Neural progenitor cell (in vitro differentiated cells): ENCODE measurements at regions not wholly inside any gene's neighbourhood (a gene's known extent, or its start where the extent isn't known, plus 50 kb on each side); places are given as distances from the start of the nearest gene placed in this dataset.

Source experiments
- CTCF ChIP-seq: fragments of 200-600 bp; sonication (generic); IDR thresholded peaks from 2 replicates; pipeline ENCODE4 v1.5.1; 2017; ENCODE audit warnings: antibody characterized with exemption, mild to moderate bottlenecking
- EZH2 ChIP-seq: fragments of 200-600 bp; sonication (generic); IDR thresholded peaks from 2 replicates; pipeline ENCODE4 v1.6.1; 2017; ENCODE audit warnings: antibody characterized with exemption, mild to moderate bottlenecking, moderate library complexity

- TF ChIP-seq CTCF: no peak
- TF ChIP-seq EZH2: no peak
Measured at GRCh38 chr20:63116412-63117106, 99.4 kb downstream of the YTHDF1 start.
